Caco-2 (cell line): ENCODE measurements at regions not wholly inside any gene's neighbourhood (a gene's known extent, or its start where the extent isn't known, plus 50 kb on each side); places are given as distances from the start of the nearest gene placed in this dataset.

Experiments used
- BruUV-seq: library from RNA; stranded (reverse); fragments of 400-500 nt; replicated peaks from 2 replicates; lab custom pipeline; 2021; lab: Mats Ljungman, UMichigan
- CTCF ChIA-PET: fragments of 300-600 bp; sonication (Branson Sonifier 250); formaldehyde crosslinking; loops from one replicate; lab custom pipeline; 2022; ENCODE audit warnings: antibody characterized with exemption; lab: Charles Lee
- POLR2A ChIA-PET: fragments of 300-600 bp; sonication (Branson Sonifier 250); formaldehyde crosslinking; loops from one replicate; lab custom pipeline; 2022; ENCODE audit warnings: antibody characterized with exemption; lab: Charles Lee
- DNase-seq, 2 experiments: peaks; one replicate each; pipeline versions ENCODE4 v3.0.0 to v3.0.0-alpha.2; 2020 to 2022
- H3K27me3 ChIP-seq: replicated peaks from 2 replicates; pipeline ENCODE4 v1.6.0; 2011; ENCODE audit warnings: low read length; ENCODE audit not compliant: control insufficient read depth, insufficient read depth
- H3K36me3 ChIP-seq: 2 replicates; pipeline ENCODE4 v1.5.1; 2011; ENCODE audit warnings: low read length; ENCODE audit not compliant: control insufficient read depth, insufficient read depth
- H3K4me1 ChIP-seq: fragments of 250-450 bp; sonication (Bioruptor Pico); 2 replicates; pipeline ENCODE4 v1.5.1; 2020; ENCODE audit warnings: mild to moderate bottlenecking
- H3K4me3 ChIP-seq: 2 replicates; pipeline ENCODE4 v1.5.1; 2011; ENCODE audit warnings: low read depth, mild to moderate bottlenecking, control low read depth, low read length
- H3K9me3 ChIP-seq: fragments of 250-450 bp; sonication (Bioruptor Pico); 2 replicates; pipeline ENCODE4 v1.5.1; 2020; ENCODE audit warnings: mild to moderate bottlenecking, moderate library complexity
- H3K27ac Mint-ChIP-seq: one replicate; pipeline ENCODE4 v1.8.0; 2022; ENCODE audit warnings: mixed read lengths; ENCODE audit not compliant: unreplicated experiment
- H3K27me3 Mint-ChIP-seq: one replicate; pipeline ENCODE4 v1.8.0; 2022; ENCODE audit warnings: mixed read lengths; ENCODE audit not compliant: insufficient read depth, unreplicated experiment
- H3K36me3 Mint-ChIP-seq: one replicate; pipeline ENCODE4 v1.8.0; 2022; ENCODE audit warnings: mild to moderate bottlenecking, mixed read lengths; ENCODE audit not compliant: insufficient read depth, unreplicated experiment
- H3K4me1 Mint-ChIP-seq: one replicate; pipeline ENCODE4 v1.8.0; 2022; ENCODE audit warnings: low read depth, mixed read lengths; ENCODE audit not compliant: unreplicated experiment
- H3K4me3 Mint-ChIP-seq: one replicate; pipeline ENCODE4 v1.8.0; 2022; ENCODE audit warnings: mild to moderate bottlenecking, moderate library complexity, mixed read lengths; ENCODE audit not compliant: unreplicated experiment
- H3K9me3 Mint-ChIP-seq: one replicate; pipeline ENCODE4 v1.8.0; 2022; ENCODE audit warnings: mixed read lengths; ENCODE audit not compliant: unreplicated experiment
- CTCF ChIP-seq, 2 experiments: fragments of 200-600 bp in 1 of 2; IDR thresholded peaks; 1 replicate in 1 of 2; 2 replicates in 1 of 2; pipeline versions ENCODE4 v1.5.1 to v1.8.0; 2011 to 2022; ENCODE audit warnings: antibody characterized with exemption in 1 of 2, control low read depth in 1 of 2, inconsistent platforms in 1 of 2, low read depth in 1 of 2, low read length in 1 of 2, mild to moderate bottlenecking in 1 of 2, moderate library complexity in 1 of 2; ENCODE audit not compliant: insufficient read depth in 1 of 2, severe bottlenecking in 1 of 2, unreplicated experiment in 1 of 2
- intact Hi-C: fragments of 100-400 bp; cut with micrococcal nuclease; formaldehyde crosslinking; loops from one replicate; pipeline ENCODE4 v1.10.0; 2022; ENCODE audit not compliant: unreplicated experiment

- BruUV-seq = no TSS peak
- Mint-ChIP-seq H3K36me3 (no peaks in the 10 kb centered on the region), H3K4me3 (no peak overlapping the region), H3K9me3 (no peaks in the 10 kb centered on the region), H3K27me3 (no peaks in the 10 kb centered on the region), H3K27ac (peak overlapping the region; percentile 3), H3K4me1 (peaks cover 34% of the 10 kb centered on the region)
- ChIA-PET POLR2A (no interaction called here), CTCF (interaction anchor here (0.7 kb wide), 1 partner anchor 235 kb away, joined by 3 read pairs; no protein-coding TSS in a partner anchor)
- no peak for DNase-seq
- TF ChIP-seq CTCF (IDR thresholded peaks at IDR 0.05; ENCODE audit: insufficient read depth in 1 of 2, low read depth in 1 of 2, low read length in 1 of 2, severe bottlenecking in 1 of 2, unreplicated experiment in 1 of 2) = no peak
- intact Hi-C loops = no loop called here
- Histone ChIP-seq H3K36me3 (peaks cover 2% of the 10 kb centered on the region; the same call in 1 of the 2 replicates), H3K9me3 (no peaks in the 10 kb centered on the region), H3K4me3 (no peak overlapping the region), H3K4me1 (peaks cover 11% of the 10 kb centered on the region), H3K27me3 (no peaks in the 10 kb centered on the region)
Measured at GRCh38 chr3:193897731-193898180, 238.2 kb upstream of the HES1 start.

DNA sequence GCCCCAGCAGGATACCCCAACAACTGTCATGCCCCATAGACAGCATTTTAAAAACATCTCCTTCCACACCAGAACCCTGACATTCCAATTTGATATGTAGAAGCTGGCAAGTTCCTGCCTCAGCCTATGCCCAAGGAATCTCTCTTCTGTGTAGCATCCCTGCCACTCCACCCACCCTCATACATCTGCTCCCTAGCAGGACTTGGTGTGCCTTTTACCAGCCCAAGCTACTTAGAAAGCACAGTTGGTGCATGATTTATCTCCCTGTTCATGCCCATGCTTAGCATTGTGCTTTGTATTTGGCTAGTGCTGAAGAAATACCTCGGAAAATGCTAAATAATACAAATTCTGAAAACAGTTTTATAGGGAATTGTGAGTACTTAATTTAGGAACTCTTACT is 236.9 kb upstream of the HES1 start:
- no peak for TF ChIP-seq CTCF (IDR thresholded peaks at IDR 0.05; ENCODE audit: insufficient read depth in 1 of 2, low read depth in 1 of 2, low read length in 1 of 2, severe bottlenecking in 1 of 2, unreplicated experiment in 1 of 2)
- no peak overlapping the region for H3K27ac Mint-ChIP-seq
- CTCF ChIA-PET = no interaction called here
- H3K36me3 ChIP-seq = peaks cover 2% of the 10 kb centered on the region; the same call in 1 of the 2 replicates
- no peaks in the 10 kb centered on the region for H3K36me3 Mint-ChIP-seq
- BruUV-seq = no TSS peak
- intact Hi-C loops = no loop called here
- H3K9me3 Mint-ChIP-seq = no peaks in the 10 kb centered on the region
- no peaks in the 10 kb centered on the region for H3K9me3 ChIP-seq
- DNase-seq = no peak
- H3K4me3 ChIP-seq = no peak overlapping the region
- H3K4me3 Mint-ChIP-seq = no peak overlapping the region
- peaks cover 19% of the 10 kb centered on the region for H3K4me1 ChIP-seq
- no peaks in the 10 kb centered on the region for H3K27me3 ChIP-seq
- peaks cover 37% of the 10 kb centered on the region for H3K4me1 Mint-ChIP-seq
- H3K27me3 Mint-ChIP-seq = no peaks in the 10 kb centered on the region
- POLR2A ChIA-PET = no interaction called here

GRCh38 chr3:193901007-193901406 is 234.9 kb upstream of the HES1 start:
- no peaks in the 10 kb centered on the region for H3K27me3 Mint-ChIP-seq
- TF ChIP-seq CTCF (IDR thresholded peaks at IDR 0.05; ENCODE audit: insufficient read depth in 1 of 2, low read depth in 1 of 2, low read length in 1 of 2, severe bottlenecking in 1 of 2, unreplicated experiment in 1 of 2) = no peak
- Histone ChIP-seq H3K36me3 (peaks cover 2% of the 10 kb centered on the region; the same call in 1 of the 2 replicates), H3K4me1 (peaks cover 19% of the 10 kb centered on the region), H3K4me3 (no peak overlapping the region), H3K9me3 (no peaks in the 10 kb centered on the region), H3K27me3 (no peaks in the 10 kb centered on the region)
- POLR2A ChIA-PET = no interaction called here
- H3K36me3 Mint-ChIP-seq = peaks cover 4% of the 10 kb centered on the region
- CTCF ChIA-PET = no interaction called here
- H3K27ac Mint-ChIP-seq = no peak overlapping the region
- no TSS peak for BruUV-seq
- intact Hi-C loops = no loop called here
- peaks cover 22% of the 10 kb centered on the region for H3K4me1 Mint-ChIP-seq
- H3K9me3 Mint-ChIP-seq = no peaks in the 10 kb centered on the region
- H3K4me3 Mint-ChIP-seq = no peak overlapping the region
- no peak for DNase-seq
